ENCODE measurements at regions not wholly inside any gene's neighbourhood (a gene's known extent, or its start where the extent isn't known, plus 50 kb on each side); places are given as distances from the start of the nearest gene placed in this dataset.
"Not testable (repeated sequence)": the region's sequence is repeated elsewhere in the genome, so short reads cannot be mapped to it uniquely, and the experiment has no call there.

DNA sequence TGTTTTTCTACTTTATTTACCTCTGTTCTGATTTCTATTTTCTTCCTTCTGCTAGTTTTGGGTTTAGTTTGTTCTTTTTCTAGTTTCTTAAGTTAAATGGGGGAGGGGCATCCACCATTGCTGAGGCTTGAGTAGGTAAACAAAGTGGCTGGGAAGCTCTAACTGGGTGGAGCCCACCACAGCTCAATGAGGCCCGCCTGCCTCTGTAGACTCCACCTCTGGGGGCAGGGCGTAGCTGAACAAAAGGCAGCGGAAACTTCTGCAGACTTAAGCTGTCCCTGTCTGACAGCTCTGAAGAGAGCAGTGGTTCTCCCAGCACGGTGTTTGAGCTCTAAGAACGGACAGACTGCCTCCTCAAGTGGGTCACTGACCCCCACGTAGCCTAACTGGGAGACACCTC, 316.7 kb downstream of the RPLP1 start:
- not testable (repeated sequence) for DNase-seq (ENCODE audit: low spot score)

- DNase-seq (ENCODE audit: low spot score), result not testable (repeated sequence)
Measured at GRCh38 chr15:69774258-69774657, 321.6 kb downstream of the RPLP1 start.

- not testable (repeated sequence) for DNase-seq (ENCODE audit: low spot score)
Measured at GRCh38 chr15:69774711-69775110, 322.1 kb downstream of the RPLP1 start.

DNA sequence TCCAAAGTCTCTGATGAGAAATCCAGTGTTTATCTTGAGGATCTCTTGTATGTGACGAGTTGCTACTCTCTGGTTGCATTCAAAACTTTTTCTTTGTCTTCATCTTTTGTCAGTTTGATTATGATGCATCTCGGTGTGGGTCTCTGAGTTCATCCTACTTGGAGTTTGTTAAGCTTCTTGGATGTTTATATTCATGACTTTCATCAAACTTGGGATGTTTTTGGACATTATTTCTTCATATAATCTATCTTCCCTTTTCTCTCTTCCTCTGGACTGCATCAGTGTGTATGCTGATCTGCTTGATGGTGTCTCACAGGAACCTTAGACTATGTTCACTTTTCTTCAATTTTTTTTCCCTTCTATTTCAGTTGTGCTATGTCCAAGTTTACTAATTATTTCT, 320.4 kb downstream of the TLE3 start:
- no peak for DNase-seq (ENCODE audit: low spot score)

DNA sequence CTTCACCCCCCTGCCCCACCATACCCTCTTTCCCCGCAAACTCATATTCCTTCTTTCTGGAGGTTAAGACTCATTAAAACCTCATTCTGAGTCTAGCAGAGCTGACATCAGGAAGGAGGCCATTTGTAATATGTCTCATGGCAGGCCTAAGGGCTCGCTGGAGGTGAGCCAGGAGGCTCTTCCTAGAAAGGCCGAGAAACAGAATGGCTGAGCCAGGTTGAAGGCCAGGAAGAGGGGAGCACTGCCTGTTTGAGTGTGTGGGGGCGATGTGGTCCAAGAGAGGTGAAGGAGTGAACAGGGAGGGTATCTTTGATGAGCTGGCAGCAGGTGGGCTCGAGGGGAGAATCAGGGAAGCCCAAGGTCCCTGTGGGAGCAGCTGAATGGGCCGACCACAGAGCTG, 317.3 kb downstream of the TLE3 start:
- no peak for DNase-seq (ENCODE audit: low spot score)

GRCh38 chr15:69780981-69781380, 316.7 kb downstream of the TLE3 start:
- no peak for DNase-seq (ENCODE audit: low spot score)

- DNase-seq (ENCODE audit: low spot score), result no peak
Measured at GRCh38 chr15:69781411-69782125, 316.1 kb downstream of the TLE3 start.

GRCh38 chr15:69782139-69782658, 315.5 kb downstream of the TLE3 start:
- no peak for DNase-seq (ENCODE audit: low spot score)

- DNase-seq (ENCODE audit: low spot score), result no peak
Measured at GRCh38 chr15:69782809-69783208, 314.9 kb downstream of the TLE3 start.

DNA sequence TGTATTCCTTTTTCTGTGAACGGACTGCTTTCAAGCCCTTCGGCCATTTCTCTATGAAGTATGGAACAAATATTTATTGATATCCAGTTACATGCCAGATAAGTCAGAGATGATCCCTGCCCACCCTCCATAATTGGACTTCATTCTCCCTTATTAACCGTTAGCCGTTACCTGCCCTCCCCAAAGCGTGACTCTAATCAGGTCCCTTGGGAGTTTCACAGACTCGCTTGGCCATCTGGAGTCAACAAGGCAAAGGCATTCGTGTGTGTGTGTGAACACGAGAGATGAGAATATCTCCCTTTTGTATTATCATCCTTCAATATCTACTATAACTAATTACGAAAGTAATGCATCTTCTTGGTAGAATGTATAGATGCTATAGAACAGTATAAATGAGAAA, 314.5 kb downstream of the TLE3 start:
- DNase-seq (ENCODE audit: low spot score), result no peak

- DNase-seq (ENCODE audit: low spot score), result no peak
Measured at GRCh38 chr15:69784798-69785566, 312.7 kb downstream of the TLE3 start.

DNA sequence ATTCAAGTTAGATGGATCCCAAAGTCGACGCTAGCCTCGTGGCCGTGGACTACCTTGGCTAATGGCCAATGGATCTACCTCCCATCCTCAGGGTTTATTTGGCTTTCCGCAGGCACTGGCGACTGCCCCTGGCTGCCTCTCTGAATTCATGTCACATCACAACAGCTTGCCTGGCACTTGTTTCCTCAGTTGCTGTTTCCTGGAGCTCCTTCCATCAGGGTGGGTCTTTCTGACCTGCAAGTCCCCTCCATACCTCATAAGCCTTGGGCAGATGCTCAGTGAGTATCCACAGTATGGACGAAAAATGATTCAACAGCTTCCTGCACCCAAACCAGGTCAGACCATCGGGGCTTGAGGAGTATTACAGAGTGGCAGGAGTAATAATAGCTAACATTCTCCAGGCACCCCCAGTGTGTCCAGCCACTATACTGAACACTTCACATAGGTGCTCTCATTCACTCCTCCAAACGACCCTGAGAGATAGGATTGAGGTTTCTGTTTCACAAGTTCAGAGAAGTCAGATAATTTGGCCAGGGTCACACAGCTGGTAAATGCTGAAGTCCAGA, 311.5 kb downstream of the TLE3 start:
- no peak for DNase-seq (ENCODE audit: low spot score)

- DNase-seq (ENCODE audit: low spot score), result no peak
Measured at GRCh38 chr15:69787791-69788190, 309.9 kb downstream of the TLE3 start.

GRCh38 chr15:69789648-69790393, 307.9 kb downstream of the TLE3 start:
- no peak for DNase-seq (ENCODE audit: low spot score)

DNA sequence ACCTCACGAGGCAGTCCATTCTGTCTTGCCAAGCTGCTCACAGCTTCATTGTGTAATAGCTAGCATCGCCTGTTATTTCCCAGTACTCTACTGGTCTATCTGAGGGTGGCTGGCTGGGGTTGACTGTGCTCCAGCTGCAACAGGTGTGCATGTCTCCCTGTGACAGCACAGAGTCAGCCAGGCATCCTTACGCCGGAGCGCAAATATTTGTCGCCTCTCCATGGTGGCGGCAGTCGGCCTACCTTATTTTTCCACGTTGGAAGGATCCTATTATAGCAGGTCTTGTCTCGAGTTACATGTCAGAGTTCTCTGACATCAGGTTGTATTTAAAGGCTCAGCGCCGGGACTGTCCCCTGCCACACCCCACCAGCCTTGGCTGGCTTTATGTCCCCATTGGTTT, 307.1 kb downstream of the TLE3 start:
- no peak for DNase-seq (ENCODE audit: low spot score)

GRCh38 chr15:69792823-69793222, 304.9 kb downstream of the TLE3 start:
- no peak for DNase-seq (ENCODE audit: low spot score)

GRCh38 chr15:69793431-69793780, 304.3 kb downstream of the TLE3 start:
- no peak for DNase-seq (ENCODE audit: low spot score)

DNA sequence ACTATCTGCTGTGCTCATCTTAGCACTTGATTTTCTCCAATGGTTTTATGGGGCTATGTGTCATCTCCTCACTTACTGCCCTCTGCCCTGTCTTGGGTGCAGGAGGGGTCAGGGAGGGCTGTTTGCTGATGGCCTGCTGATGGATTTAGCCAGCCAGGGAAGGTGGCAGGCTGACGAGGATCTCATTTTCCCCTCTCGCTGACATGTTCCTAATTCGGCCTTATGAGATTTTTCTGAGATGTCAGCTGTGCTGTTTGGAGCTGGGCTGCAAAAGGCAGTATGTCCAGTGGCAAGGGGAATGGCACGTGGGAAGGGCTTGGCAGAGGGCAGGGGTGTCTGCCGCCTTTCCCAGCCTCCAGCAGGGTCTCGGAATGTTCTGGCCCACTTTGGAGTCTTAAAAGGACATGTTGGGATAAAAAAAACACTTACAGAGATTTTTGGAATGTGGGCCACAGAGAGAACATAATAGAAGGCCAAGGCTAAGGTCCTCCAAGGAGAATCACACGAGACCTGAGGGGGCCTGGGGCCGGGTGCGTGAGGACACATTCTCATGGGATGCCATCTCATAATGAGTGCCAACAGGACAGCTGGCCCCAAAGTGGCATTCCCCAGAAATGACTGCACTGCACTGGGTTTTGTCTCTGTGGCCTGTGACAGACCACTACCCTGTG, 303.8 kb downstream of the TLE3 start:
- DNase-seq (ENCODE audit: low spot score), result no peak

DNA sequence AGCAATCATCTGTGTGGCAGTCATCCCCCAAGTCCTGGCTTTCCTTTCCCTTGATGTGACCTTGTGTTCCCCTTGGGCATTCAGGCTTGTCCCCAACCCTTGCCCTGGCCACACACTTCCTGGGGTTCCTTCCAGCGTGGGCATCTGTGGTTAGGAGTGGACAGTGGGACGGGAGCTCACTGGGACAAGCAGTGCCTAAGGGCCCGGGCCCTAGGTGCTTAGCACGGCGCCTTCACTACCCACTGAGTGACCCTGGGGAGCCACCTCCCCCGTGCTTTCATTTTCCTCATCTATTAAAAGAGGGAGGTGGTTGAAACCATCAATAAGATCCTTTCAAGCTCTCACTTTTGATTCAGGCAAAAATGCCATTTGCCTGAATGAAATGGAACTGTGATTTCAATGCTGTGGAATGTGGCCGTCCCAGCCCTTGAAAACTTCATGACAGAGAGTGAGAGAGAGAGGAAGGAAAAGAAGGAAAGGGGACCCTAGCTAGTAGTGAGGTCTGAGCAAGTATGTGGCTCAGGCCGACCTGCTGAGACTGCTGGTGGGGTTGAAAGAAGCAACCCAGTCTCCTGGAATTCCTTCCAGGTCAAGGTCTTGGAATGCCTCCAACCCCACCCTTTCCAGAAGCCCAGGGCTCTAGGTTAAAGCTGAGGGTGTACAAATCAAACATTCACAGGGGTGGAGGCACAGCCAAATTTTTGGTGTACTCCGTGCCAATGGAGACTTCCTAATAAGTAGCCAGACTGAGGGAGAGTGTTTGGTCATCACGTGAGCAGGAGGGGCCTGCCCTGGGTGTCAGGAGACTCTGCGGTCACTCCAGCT, 302.9 kb downstream of the TLE3 start:
- no peak for DNase-seq (ENCODE audit: low spot score)

DNA sequence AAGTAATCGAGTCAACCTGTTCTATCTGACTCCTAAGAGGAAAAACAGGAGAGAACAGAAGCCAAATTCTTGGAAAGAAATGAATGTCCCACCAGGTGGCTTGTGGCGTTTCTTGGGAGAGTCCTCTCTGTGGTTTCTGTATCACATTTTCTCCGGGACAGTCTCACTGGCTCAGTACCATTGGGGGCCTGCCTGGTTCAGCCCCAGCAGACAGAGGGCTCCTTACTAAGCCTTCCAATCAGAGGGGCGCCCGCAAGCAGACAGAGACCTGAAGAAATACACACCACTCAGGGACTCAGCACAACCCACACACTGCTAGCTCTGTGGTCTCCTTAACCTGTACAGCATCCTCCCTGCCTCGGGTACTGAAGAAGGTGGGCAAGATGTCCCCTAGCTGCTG, 302.1 kb downstream of the TLE3 start:
- DNase-seq (ENCODE audit: low spot score), result no peak

DNA sequence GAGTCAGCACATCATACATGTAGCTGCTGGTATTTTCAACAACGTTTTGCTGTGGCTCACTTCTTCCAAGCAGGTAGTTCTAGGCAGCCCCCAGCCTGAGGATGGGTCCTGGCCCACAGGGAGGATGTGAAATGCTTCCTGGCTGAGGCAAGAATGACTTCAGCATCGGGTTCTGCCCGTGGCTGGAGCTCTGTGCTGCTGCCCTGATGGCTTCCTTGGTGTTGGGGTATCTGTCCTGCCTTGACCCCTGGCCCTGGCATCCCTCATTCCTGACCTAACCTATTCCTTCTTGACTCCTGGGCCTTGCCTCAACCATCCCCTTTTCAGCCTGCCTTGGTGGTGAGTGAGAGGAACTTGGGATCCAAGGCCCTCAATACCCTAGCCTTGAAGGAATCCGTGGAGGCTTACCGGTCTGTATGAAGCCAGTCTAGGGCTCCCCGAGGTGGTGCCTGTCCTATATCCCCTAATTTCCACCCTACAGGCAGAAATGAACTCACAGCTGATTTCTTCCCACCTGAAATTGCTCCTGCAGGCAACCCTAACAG, 300.6 kb downstream of the TLE3 start:
- DNase-seq (ENCODE audit: low spot score), result no peak
